ENCODE measurements at regions not wholly inside any gene's neighbourhood (a gene's known extent, or its start where the extent isn't known, plus 50 kb on each side); places are given as distances from the start of the nearest gene placed in this dataset.

DNA sequence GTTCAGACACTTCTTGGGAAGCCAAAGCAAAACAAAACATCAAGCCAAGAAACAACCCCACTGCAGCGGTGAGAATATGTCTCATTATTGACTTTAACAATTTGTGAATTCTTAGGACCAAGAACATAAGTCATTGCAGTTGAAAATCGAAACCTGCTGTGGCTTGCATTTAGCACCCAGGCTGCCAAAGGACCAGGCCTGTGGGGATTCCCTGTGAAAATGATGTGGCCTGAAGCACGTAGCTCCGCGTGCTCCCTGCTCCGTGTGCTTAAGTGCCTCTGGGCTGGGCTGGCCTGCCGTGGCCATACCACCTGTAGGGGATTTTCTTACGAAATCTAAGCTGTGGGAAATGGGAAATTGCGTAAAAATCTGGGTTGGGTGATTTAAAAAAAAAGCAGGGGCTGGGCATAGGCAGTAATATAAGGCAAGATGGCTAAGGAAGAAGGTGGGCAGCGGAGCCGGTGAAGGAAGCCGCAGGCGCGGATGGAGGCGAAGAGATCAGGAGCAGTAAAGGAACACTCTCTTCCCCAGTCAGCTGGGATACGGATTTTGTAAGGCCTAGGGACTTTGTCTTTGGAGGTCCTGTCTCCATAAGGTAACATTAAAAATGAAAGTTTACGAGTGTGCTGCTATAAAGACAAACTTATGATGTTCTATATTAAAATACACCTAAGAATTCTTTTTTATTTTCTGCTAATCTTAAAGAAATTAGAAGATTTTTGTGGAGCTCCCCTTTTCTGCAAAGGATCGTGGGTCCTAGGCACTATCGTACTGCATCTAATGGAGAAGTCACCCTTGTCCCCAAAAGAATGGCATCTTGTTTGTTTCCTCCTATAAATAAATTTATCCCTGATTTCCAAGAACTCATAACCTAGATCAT lies 189.6 kb upstream of the SEMA6A start:
- TF ChIP-seq, protein P1, sequence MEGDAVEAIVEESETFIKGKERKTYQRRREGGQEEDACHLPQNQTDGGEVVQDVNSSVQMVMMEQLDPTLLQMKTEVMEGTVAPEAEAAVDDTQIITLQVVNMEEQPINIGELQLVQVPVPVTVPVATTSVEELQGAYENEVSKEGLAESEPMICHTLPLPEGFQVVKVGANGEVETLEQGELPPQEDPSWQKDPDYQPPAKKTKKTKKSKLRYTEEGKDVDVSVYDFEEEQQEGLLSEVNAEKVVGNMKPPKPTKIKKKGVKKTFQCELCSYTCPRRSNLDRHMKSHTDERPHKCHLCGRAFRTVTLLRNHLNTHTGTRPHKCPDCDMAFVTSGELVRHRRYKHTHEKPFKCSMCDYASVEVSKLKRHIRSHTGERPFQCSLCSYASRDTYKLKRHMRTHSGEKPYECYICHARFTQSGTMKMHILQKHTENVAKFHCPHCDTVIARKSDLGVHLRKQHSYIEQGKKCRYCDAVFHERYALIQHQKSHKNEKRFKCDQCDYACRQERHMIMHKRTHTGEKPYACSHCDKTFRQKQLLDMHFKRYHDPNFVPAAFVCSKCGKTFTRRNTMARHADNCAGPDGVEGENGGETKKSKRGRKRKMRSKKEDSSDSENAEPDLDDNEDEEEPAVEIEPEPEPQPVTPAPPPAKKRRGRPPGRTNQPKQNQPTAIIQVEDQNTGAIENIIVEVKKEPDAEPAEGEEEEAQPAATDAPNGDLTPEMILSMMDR (optimal IDR thresholded peaks at IDR 0.05 in 1 of 3, IDR thresholded peaks at IDR 0.05 in 1 of 3, conservative IDR thresholded peaks at IDR 0.05 in 1 of 3; ENCODE audit: extremely low read depth in 1 of 3, insufficient read depth in 2 of 3, low read length in 3 of 3) = no peak
- no peak for TF ChIP-seq EZH2 (IDR thresholded peaks at IDR 0.05; ENCODE audit: low read length)

Measured in keratinocyte (primary cell).